Fibroblast of lung (primary cell): ENCODE measurements at regions not wholly inside any gene's neighbourhood (a gene's known extent, or its start where the extent isn't known, plus 50 kb on each side); places are given as distances from the start of the nearest gene placed in this dataset.

ENCODE experiments used
- DNase-seq, 2 donors: peaks; one replicate each; pipeline versions ENCODE4 v3.0.0 to v3.0.0-alpha.2; 2010; ENCODE audit warnings: low read depth in 2 of 2
- H2AFZ ChIP-seq: 2 replicates; pipeline ENCODE4 v1.5.1; 2012; ENCODE audit warnings: low read length, control low read depth, inconsistent platforms
- H3K27ac ChIP-seq: 2 replicates; pipeline ENCODE4 v1.5.1; 2011; ENCODE audit warnings: low read length, control low read depth; ENCODE audit not compliant: insufficient read depth
- H3K27me3 ChIP-seq: 2 replicates; pipeline ENCODE4 v1.5.1; 2011; ENCODE audit warnings: mild to moderate bottlenecking, low read length; ENCODE audit not compliant: control insufficient read depth, insufficient read depth
- H3K36me3 ChIP-seq: 2 replicates; pipeline ENCODE4 v1.5.1; 2011; ENCODE audit warnings: low read length; ENCODE audit not compliant: control insufficient read depth, insufficient read depth
- H3K4me1 ChIP-seq: 2 replicates; pipeline ENCODE4 v1.5.1; 2011; ENCODE audit warnings: low read length; ENCODE audit not compliant: control insufficient read depth, insufficient read depth; ENCODE audit errors: extremely low read depth
- H3K4me2 ChIP-seq: 2 replicates; pipeline ENCODE4 v1.5.1; 2011; ENCODE audit warnings: low read length, control low read depth; ENCODE audit not compliant: insufficient read depth; ENCODE audit errors: extremely low read depth
- H3K4me3 ChIP-seq, 4 experiments: fragments of 200-600 bp in 1 of 4; sonication (generic) in 1 of 4; replicated peaks in 1 of 4; 2 replicates each; pipeline ENCODE4 v1.5.1; 2011 to 2016; ENCODE audit warnings: low read length in 4 of 4, low read depth in 3 of 4, mild to moderate bottlenecking in 3 of 4, control low read depth in 2 of 4, inconsistent platforms in 1 of 4, mixed read lengths in 1 of 4; ENCODE audit not compliant: insufficient read depth in 1 of 4; ENCODE audit errors: control extremely low read depth in 1 of 4
- H3K79me2 ChIP-seq: 2 replicates; pipeline ENCODE4 v1.5.1; 2012; ENCODE audit warnings: mild to moderate bottlenecking, low read length, inconsistent platforms; ENCODE audit not compliant: control insufficient read depth, insufficient read depth
- H3K9ac ChIP-seq: 2 replicates; pipeline ENCODE4 v1.5.1; 2011; ENCODE audit warnings: mild to moderate bottlenecking, low read length, control low read depth; ENCODE audit not compliant: insufficient read depth
- H3K9me3 ChIP-seq: 2 replicates; pipeline ENCODE4 v1.5.1; 2012; ENCODE audit warnings: low read depth, low read length; ENCODE audit not compliant: control insufficient read depth, insufficient read depth
- H4K20me1 ChIP-seq: 2 replicates; pipeline ENCODE4 v1.5.1; 2011; ENCODE audit warnings: low read length; ENCODE audit not compliant: control insufficient read depth, insufficient read depth; ENCODE audit errors: extremely low read depth
- EZH2 ChIP-seq: IDR thresholded peaks from 2 replicates; pipeline ENCODE4 v1.5.1; 2012; ENCODE audit warnings: low read length, control low read depth, mild to moderate bottlenecking; ENCODE audit errors: missing control alignments
- TF ChIP-seq, protein P1 (sequence below), 2 donors: IDR thresholded peaks in 1 of 2; conservative IDR thresholded peaks in 1 of 2; 1 replicate in 1 of 2; 2 replicates in 1 of 2; pipeline ENCODE4 v1.5.1; 2011 to 2012; ENCODE audit warnings: low read length in 2 of 2, control low read depth in 1 of 2, inconsistent platforms in 1 of 2, low read depth in 1 of 2, mild to moderate bottlenecking in 1 of 2

DNA sequence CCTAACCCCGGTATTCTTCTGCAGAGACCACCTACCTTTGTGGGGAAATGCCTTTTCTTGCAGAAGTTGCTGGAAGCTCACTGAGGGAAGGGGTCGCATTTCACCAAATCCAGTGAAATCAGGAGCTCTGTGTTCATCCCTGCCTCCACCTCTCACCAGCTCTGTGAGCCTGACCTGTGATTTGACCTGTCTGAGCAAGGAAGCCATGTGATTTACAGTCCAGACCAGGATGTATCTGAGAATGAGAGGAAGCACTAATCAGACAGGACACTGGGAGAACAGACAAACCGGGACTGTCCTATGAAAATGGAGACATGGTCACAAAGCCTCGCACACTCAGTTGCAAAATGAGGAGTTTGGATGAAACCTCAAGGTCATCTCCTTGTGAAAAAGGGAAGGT lies 285.4 kb downstream of the BCL11A start:
- no peak overlapping the region for H3K9ac ChIP-seq

DNA sequence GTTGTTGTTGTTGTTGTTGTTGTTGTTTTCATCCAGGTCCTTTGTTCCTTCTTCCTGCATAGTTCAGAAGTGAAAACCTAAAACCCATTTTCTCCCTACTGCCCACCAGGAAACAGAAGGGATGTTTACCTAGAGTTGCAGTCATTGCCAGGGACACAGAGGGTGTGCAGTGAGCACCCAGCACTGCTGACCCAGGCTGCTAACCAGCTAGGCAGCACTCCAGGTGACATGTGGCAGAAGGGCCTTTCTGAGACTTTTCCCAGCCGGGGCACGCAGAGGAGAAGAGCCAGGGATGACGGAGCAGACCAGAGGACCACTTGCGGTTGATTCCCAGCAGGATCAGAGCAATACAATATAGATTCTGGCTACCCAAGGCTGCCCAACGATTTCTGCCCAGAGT lies 286.3 kb downstream of the BCL11A start:
- TF ChIP-seq, protein P1, sequence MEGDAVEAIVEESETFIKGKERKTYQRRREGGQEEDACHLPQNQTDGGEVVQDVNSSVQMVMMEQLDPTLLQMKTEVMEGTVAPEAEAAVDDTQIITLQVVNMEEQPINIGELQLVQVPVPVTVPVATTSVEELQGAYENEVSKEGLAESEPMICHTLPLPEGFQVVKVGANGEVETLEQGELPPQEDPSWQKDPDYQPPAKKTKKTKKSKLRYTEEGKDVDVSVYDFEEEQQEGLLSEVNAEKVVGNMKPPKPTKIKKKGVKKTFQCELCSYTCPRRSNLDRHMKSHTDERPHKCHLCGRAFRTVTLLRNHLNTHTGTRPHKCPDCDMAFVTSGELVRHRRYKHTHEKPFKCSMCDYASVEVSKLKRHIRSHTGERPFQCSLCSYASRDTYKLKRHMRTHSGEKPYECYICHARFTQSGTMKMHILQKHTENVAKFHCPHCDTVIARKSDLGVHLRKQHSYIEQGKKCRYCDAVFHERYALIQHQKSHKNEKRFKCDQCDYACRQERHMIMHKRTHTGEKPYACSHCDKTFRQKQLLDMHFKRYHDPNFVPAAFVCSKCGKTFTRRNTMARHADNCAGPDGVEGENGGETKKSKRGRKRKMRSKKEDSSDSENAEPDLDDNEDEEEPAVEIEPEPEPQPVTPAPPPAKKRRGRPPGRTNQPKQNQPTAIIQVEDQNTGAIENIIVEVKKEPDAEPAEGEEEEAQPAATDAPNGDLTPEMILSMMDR (conservative IDR thresholded peaks at IDR 0.05 in 1 of 2, IDR thresholded peaks at IDR 0.05 in 1 of 2; ENCODE audit: low read depth in 1 of 2, low read length in 2 of 2): no peak
- no peak for TF ChIP-seq EZH2
- Histone ChIP-seq H3K4me2 (no peak overlapping the region), H3K4me1 (no peaks in the 10 kb centered on the region), H2AFZ (no peak overlapping the region), H3K9me3 (no peaks in the 10 kb centered on the region), H4K20me1 (no peaks in the 10 kb centered on the region), H3K27me3 (no peaks in the 10 kb centered on the region), H3K9ac (no peak overlapping the region), H3K4me3 (no peak overlapping the region), H3K27ac (no peak overlapping the region), H3K79me2 (no peaks in the 10 kb centered on the region), H3K36me3 (no peaks in the 10 kb centered on the region)
- DNase-seq: no peak

More for the DNA sequence above, 285.4 kb downstream of the BCL11A start:
- no peak for TF ChIP-seq EZH2
- TF ChIP-seq, protein P1 (conservative IDR thresholded peaks at IDR 0.05 in 1 of 2, IDR thresholded peaks at IDR 0.05 in 1 of 2; ENCODE audit: low read depth in 1 of 2, low read length in 2 of 2): no peak
- Histone ChIP-seq H3K27me3 (no peaks in the 10 kb centered on the region), H3K79me2 (no peaks in the 10 kb centered on the region), H3K27ac (no peak overlapping the region), H3K4me1 (no peaks in the 10 kb centered on the region), H3K4me2 (no peak overlapping the region), H2AFZ (no peak overlapping the region), H3K36me3 (no peaks in the 10 kb centered on the region), H3K9me3 (no peaks in the 10 kb centered on the region), H3K4me3 (no peak overlapping the region), H4K20me1 (no peaks in the 10 kb centered on the region)
- no peak for DNase-seq

DNA sequence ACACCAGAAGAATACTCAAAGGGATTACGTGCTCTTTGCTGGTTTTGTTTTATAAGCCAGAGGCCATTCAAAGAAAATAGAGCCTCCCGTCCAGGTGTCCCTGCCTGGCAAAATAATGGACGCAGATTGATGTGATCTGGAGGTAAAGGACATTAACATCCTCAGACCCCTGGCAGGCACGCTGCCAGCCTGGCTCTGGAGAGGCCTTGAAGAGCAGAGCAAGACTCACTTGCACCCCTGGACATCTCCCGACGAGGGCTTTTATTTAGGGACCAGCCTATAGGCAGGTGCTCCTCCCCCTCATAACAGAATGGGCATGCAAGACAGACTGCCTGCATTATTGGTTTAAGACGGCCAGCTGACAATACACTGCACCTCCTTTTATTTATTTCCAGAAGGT lies 291.3 kb downstream of the BCL11A start:
- no peaks in the 10 kb centered on the region for H4K20me1 ChIP-seq
- H3K79me2 ChIP-seq: no peaks in the 10 kb centered on the region
- no peaks in the 10 kb centered on the region for H3K36me3 ChIP-seq
- no peak overlapping the region for H3K27ac ChIP-seq
- H2AFZ ChIP-seq: no peak overlapping the region
- no peak overlapping the region for H3K9ac ChIP-seq
- H3K4me1 ChIP-seq: no peaks in the 10 kb centered on the region
- no peak overlapping the region for H3K4me2 ChIP-seq
- H3K4me3 ChIP-seq: no peak overlapping the region
- DNase-seq: no peak
- H3K27me3 ChIP-seq: no peaks in the 10 kb centered on the region
- TF ChIP-seq, protein P1 (conservative IDR thresholded peaks at IDR 0.05 in 1 of 2, IDR thresholded peaks at IDR 0.05 in 1 of 2; ENCODE audit: low read depth in 1 of 2, low read length in 2 of 2): no peak
- TF ChIP-seq EZH2: no peak
- H3K9me3 ChIP-seq: no peaks in the 10 kb centered on the region
